GM12865 (cell line): ENCODE measurements at regions not wholly inside any gene's neighbourhood (a gene's known extent, or its start where the extent isn't known, plus 50 kb on each side); places are given as distances from the start of the nearest gene placed in this dataset.

ENCODE experiments used
- DNase-seq: peaks from one replicate; pipeline ENCODE4 v3.0.0; 2010; ENCODE audit warnings: low read depth
- H3K4me3 ChIP-seq: 2 replicates; pipeline ENCODE4 v1.5.1; 2011; ENCODE audit warnings: mild to moderate bottlenecking, low read depth, low read length, control low read depth
- CTCF ChIP-seq: IDR thresholded peaks from 2 replicates; pipeline ENCODE4 v1.5.1; 2011; ENCODE audit warnings: low read length, control low read depth, low read depth, inconsistent platforms; ENCODE audit not compliant: insufficient read depth; ENCODE audit errors: missing control alignments

DNA sequence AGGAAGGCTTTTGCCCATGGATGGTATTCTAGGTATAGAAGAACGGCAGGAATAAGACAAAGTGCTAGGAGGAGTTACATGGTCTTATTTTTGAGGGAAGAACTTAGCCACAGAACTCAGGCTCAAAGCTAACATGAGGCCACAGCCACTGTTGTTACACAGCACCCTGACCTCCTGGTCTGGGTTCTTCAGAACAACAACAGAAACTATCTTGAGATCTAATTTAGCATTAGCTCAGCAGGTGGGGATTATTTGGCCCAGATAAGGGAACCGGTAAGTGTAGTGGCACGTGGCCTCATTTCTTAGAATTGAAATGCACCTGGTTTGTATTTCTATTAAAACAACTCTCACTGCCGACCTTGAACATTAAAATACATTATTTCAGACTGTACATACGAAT lies 1168.7 kb upstream of the SEMA6A start:
- DNase-seq, result no peak
- no peak for TF ChIP-seq CTCF
- H3K4me3 ChIP-seq, result no peak overlapping the region

GRCh38 chr5:117741655-117742206 lies 1167.1 kb upstream of the SEMA6A start:
- no peak overlapping the region for H3K4me3 ChIP-seq
- TF ChIP-seq CTCF, result no peak
- no peak for DNase-seq

DNA sequence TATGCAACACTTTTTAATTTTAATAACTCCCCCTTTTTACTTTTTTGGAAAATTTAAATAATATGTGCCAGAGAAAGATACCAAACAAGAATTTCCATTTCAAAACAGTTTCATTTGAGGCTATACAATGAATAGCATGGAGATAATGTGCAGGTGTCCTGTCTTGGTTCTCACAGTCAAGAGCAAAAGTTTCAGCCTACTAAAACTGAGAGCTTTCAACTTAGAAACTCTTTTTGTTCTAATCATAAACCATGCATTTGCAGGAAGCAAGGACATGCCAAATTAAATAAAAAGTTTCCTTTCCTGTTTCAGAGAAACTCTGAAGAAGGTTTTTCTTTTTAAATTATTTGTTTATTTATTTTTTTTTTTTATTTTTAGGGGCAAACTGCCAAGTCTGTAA lies 1165.6 kb upstream of the SEMA6A start:
- DNase-seq, result no peak
- no peak for TF ChIP-seq CTCF

GRCh38 chr5:117738571-117738970 lies 1163.9 kb upstream of the SEMA6A start:
- DNase-seq, result no peak
- no peak for TF ChIP-seq CTCF
- H3K4me3 ChIP-seq, result no peak overlapping the region

More for the DNA sequence above, 1165.6 kb upstream of the SEMA6A start:
- H3K4me3 ChIP-seq, result no peak overlapping the region

- no peak overlapping the region for H3K4me3 ChIP-seq
- no peak for DNase-seq
- TF ChIP-seq CTCF, result no peak
These were observed 1162.1 kb upstream of the SEMA6A start for GRCh38 chr5:117736698-117737097.

DNA sequence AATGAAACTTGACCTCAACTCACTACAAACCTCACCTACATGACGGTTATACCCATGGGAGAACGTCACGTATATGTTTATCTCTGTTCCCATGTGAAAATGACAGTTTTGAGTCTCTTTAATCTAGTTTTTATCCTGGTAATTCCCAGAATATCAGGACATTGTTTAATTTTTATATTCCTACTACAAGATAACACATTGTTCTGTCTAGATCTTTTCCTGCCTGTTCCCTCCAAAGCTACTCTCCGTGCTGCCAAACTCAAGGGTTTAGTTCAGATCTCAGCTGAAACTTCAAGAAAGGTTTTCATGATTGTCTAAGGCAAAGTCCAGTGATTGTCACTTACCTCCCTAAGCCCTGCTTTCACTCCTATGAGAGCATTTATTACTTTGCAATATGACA lies 1159.4 kb upstream of the SEMA6A start:
- no peak for TF ChIP-seq CTCF
- no peak for DNase-seq
- H3K4me3 ChIP-seq, result no peak overlapping the region

GRCh38 chr5:117733051-117733450 lies 1158.4 kb upstream of the SEMA6A start:
- TF ChIP-seq CTCF, result no peak
- no peak overlapping the region for H3K4me3 ChIP-seq
- DNase-seq, result no peak
